IgD-negative memory B cell (primary cell): ENCODE measurements at regions not wholly inside any gene's neighbourhood (a gene's known extent, or its start where the extent isn't known, plus 50 kb on each side); places are given as distances from the start of the nearest gene placed in this dataset.

Experiments
- H3K27ac Mint-ChIP-seq, 3 donors: one replicate each; pipeline ENCODE4 v1.8.0; 2020 to 2022; ENCODE audit warnings: mild to moderate bottlenecking in 3 of 3, mixed read lengths in 3 of 3, moderate library complexity in 1 of 3
- H3K27me3 Mint-ChIP-seq: one replicate; pipeline ENCODE4 v1.8.0; 2021; ENCODE audit warnings: mixed read lengths
- H3K36me3 Mint-ChIP-seq: one replicate; pipeline ENCODE4 v1.8.0; 2020; ENCODE audit warnings: mild to moderate bottlenecking, mixed read lengths
- H3K4me1 Mint-ChIP-seq, 3 donors: one replicate each; pipeline ENCODE4 v1.8.0; 2020 to 2022; ENCODE audit warnings: mixed read lengths in 3 of 3, mild to moderate bottlenecking in 1 of 3
- H3K4me3 Mint-ChIP-seq, 4 donors: one replicate each; pipeline ENCODE4 v1.8.0; 2020 to 2022; ENCODE audit warnings: mild to moderate bottlenecking in 4 of 4, mixed read lengths in 4 of 4, moderate library complexity in 3 of 4
- H3K9me3 Mint-ChIP-seq, 3 donors: one replicate each; pipeline ENCODE4 v1.8.0; 2020 to 2021; ENCODE audit warnings: mixed read lengths in 3 of 3, mild to moderate bottlenecking in 1 of 3

DNA sequence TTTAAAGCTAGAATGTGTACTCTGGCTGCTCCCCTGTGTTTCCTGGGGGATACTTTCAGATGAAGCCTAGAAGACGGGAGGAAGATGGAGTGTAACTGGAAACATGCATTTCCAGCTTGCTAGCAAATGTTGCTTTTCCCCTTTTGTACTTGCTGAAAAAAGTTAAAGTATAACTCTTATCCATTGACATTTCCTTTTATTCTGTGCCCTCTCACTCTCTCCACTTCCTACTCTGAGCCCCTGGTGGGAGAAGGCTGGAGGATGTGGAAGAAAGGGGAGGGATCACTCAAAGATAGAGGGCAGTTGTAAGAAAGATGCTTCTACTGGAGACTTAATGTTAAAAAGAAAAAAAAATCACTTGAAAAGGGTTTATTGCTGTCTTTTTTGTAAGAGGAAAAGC lies 396.5 kb downstream of the DTHD1 start:
- H3K9me3 Mint-ChIP-seq: peaks cover 0 to 8% (median 2%) of the 10 kb centered on the region in 3 donors
- H3K4me3 Mint-ChIP-seq: no peak overlapping the region
- H3K36me3 Mint-ChIP-seq: peaks cover 2% of the 10 kb centered on the region
- no peaks in the 10 kb centered on the region for H3K27me3 Mint-ChIP-seq
- no peak overlapping the region for H3K27ac Mint-ChIP-seq
- H3K4me1 Mint-ChIP-seq: no peaks in the 10 kb centered on the region

DNA sequence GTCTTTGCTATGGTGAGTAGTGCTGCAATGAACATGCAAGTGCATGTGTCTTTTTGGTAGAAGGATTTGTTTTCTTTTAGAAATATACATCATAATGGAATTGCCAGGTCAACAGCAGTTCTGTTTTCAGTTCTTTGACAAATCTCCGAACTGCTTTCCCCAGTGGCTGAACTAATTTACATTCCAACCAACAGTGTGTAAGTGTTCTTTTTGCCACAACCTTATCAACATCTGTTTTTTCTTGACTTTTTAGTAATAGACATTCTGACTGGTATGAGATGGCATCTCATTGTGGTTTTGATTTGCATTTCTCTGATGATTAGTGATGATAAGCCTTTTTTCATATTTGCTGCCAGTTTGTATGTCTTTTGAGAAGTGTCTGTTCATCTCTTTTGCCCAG lies 406.3 kb downstream of the DTHD1 start:
- H3K27me3 Mint-ChIP-seq: no peaks in the 10 kb centered on the region
- H3K4me3 Mint-ChIP-seq: no peak overlapping the region
- peaks cover 0 to 1% (median 0%) of the 10 kb centered on the region in 3 donors for H3K4me1 Mint-ChIP-seq
- no peak overlapping the region for H3K27ac Mint-ChIP-seq
- H3K9me3 Mint-ChIP-seq: peaks cover 7 to 15% (median 11%) of the 10 kb centered on the region in 3 donors
- no peaks in the 10 kb centered on the region for H3K36me3 Mint-ChIP-seq

DNA sequence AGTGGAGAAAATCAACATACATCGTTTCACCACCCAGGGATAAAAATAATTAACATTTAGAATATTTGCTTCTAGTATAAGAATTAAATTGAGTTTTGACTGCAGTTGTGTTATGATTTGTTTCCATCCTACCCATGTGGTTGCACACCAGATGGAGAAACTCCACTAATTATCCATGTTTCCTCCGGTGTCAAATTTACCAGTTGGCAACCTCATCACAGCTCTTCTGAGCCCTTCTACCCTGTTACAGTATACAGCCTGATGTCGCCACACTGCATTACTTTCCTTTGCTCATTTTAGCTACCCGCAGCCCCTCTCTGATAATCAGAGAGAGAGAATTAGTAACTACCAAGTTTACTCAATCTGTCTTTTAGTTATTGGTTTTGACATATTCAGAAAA lies 411.2 kb downstream of the DTHD1 start:
- H3K27ac Mint-ChIP-seq: no peak overlapping the region
- no peaks in the 10 kb centered on the region for H3K36me3 Mint-ChIP-seq
- peaks cover 0 to 18% (median 11%) of the 10 kb centered on the region in 3 donors for H3K9me3 Mint-ChIP-seq
- no peaks in the 10 kb centered on the region for H3K27me3 Mint-ChIP-seq
- peaks cover 0 to 1% (median 0%) of the 10 kb centered on the region in 3 donors for H3K4me1 Mint-ChIP-seq
- H3K4me3 Mint-ChIP-seq: no peak overlapping the region

DNA sequence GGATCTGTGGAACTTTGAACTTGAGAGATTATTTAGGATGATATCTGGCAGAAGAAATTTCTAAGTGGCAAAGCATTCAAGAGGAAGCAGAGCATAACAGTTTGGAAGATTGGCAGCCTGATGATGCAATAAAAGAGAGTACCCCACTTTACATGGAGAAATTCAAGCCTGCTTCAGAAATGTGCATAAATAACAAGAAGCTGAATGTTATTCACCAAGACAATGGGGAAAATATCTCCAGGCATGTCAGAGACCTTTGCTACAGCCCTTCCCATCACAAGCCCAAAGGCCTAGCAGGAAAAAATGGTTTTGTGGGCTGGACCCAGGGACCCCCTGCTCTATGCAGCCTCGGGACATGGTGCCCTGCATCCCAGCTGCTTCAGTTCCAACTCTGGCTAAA lies 420.8 kb downstream of the DTHD1 start:
- Mint-ChIP-seq H3K27me3 (no peaks in the 10 kb centered on the region), H3K9me3 (peaks cover 4 to 12% (median 5%) of the 10 kb centered on the region in 3 donors), H3K4me3 (no peak overlapping the region), H3K36me3 (no peaks in the 10 kb centered on the region), H3K4me1 (no peaks in the 10 kb centered on the region), H3K27ac (no peak overlapping the region)

DNA sequence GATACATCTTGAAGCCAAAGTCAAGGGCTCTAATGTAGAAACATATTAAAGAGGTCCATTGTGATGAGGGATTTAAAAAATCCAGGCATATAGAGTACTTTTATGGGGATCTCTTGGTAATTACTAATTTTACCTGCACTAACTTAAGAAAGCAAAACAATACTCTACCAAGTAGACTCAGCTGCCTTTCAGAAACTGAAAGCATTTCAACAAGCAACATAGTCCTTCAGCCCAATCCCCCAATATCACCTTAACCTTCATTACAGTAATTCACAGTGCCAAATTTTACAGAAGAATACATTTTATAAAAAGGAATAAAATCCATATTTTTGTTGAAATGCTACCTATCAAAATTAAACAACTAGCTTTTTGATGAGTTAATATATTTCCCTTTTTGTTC lies 422.9 kb downstream of the DTHD1 start:
- Mint-ChIP-seq H3K4me3 (no peak overlapping the region), H3K27me3 (no peaks in the 10 kb centered on the region), H3K36me3 (no peaks in the 10 kb centered on the region), H3K4me1 (no peaks in the 10 kb centered on the region), H3K27ac (no peak overlapping the region), H3K9me3 (peaks cover 4 to 12% (median 5%) of the 10 kb centered on the region in 3 donors)

DNA sequence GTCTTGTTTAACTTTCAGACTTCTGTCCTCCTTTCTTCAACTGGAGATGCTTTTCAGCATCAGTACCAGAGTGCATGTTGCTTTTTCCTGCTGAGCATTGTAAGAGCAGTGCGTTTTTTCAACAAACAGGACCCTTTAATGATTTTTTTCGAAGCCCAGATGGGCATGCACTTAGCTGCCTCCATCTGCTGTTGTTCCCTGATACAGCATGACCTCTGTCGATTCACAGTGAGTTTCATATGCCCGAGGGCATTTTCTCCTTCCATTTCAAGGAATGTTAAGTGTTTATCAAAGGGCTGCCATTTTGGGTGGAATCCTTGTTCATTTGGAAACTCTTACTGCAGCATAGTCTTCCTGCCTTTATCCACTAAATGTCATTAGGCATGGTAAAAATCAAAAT lies 428.6 kb downstream of the DTHD1 start:
- no peaks in the 10 kb centered on the region for H3K27me3 Mint-ChIP-seq
- no peaks in the 10 kb centered on the region for H3K36me3 Mint-ChIP-seq
- no peaks in the 10 kb centered on the region for H3K4me1 Mint-ChIP-seq
- H3K27ac Mint-ChIP-seq: no peak overlapping the region
- no peak overlapping the region for H3K4me3 Mint-ChIP-seq
- H3K9me3 Mint-ChIP-seq: peaks cover 0 to under 1% (median 0%) of the 10 kb centered on the region in 3 donors

DNA sequence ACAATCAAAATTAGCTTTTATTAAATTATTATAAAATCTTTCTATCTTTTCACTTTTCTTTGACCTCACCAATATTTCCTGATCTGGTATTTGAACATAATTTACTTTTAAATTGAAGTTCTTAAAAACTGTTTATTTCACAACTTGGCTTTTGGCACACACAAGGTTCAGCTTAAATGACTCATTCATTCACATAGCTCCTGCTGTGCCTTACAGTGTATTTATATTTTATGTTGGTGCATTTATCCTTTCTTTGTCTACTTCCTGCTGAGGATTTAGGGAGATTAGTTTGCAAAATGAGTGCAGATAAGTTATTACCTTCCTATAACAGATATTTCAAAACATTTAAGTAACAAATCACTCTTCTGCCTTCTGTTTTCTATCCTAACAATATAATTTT lies 430.6 kb downstream of the DTHD1 start:
- no peak overlapping the region for H3K4me3 Mint-ChIP-seq
- no peaks in the 10 kb centered on the region for H3K4me1 Mint-ChIP-seq
- H3K27me3 Mint-ChIP-seq: no peaks in the 10 kb centered on the region

DNA sequence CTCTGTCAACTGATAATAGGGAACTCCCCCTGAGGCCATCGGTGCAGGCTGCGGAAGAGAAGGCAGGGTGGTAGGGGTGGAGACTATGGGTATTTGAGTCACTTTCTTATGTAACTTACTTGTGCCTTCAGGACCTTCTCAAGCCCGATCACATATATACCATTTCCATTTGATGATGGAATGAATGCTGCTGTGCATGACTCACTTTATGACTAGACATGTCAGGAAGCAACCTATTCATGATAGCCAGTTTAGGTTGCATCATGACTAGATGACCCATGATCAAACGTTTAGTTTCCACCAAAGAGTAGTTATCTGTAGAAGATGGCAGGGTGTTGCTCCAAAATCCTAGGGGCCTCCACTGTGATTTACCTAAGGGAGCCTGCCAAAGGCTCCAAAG lies 435.5 kb downstream of the DTHD1 start:
- H3K9me3 Mint-ChIP-seq: no peaks in the 10 kb centered on the region
- H3K27me3 Mint-ChIP-seq: no peaks in the 10 kb centered on the region
- H3K4me1 Mint-ChIP-seq: no peaks in the 10 kb centered on the region
- H3K4me3 Mint-ChIP-seq: no peak overlapping the region
- no peak overlapping the region for H3K27ac Mint-ChIP-seq
- no peaks in the 10 kb centered on the region for H3K36me3 Mint-ChIP-seq

More for the DNA sequence above, 430.6 kb downstream of the DTHD1 start:
- no peaks in the 10 kb centered on the region for H3K36me3 Mint-ChIP-seq
- no peaks in the 10 kb centered on the region for H3K9me3 Mint-ChIP-seq
- H3K27ac Mint-ChIP-seq: no peak overlapping the region

DNA sequence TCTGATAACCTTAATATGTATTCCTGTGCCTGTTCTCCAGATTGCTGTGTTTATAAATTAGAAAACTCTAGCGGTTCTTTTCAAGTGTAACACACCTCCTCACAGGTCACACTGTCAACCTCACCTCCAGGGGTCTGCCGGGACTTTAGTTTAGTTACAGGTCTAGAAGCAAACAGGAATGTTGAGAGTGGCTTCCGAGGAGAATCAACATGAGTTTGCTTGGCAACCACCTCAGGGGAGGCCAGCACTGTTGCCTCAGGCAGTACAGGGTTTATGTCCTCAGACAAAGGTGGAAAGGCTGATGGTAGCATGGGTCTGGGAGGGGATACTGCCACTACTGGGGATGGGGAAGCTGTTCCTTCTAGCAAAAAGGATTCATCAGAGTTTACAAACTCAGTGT lies 438.0 kb downstream of the DTHD1 start:
- no peak overlapping the region for H3K27ac Mint-ChIP-seq
- no peaks in the 10 kb centered on the region for H3K4me1 Mint-ChIP-seq
- H3K36me3 Mint-ChIP-seq: no peaks in the 10 kb centered on the region
- H3K4me3 Mint-ChIP-seq: no peak overlapping the region
- H3K9me3 Mint-ChIP-seq: no peaks in the 10 kb centered on the region
- H3K27me3 Mint-ChIP-seq: no peaks in the 10 kb centered on the region

DNA sequence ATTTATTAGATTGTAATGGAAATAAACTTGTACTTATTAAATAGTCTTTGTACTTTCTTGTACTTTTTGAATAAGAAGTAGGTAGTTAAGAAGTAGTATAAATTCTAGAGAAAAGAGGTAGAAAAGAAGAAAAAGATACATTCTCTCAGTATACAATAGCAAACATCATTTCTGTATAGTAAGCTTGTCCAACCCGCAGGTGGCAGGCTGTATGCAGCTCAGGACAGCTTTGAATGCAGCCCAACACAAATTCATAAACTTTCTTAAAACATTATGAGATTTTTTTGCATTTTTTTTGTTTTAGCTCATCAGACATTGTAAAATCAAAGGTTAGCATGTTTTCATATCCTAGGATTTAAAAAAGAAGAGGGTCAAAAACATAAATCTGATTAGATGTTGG lies 441.6 kb downstream of the DTHD1 start:
- Mint-ChIP-seq H3K27ac (no peak overlapping the region), H3K27me3 (no peaks in the 10 kb centered on the region), H3K4me1 (no peaks in the 10 kb centered on the region), H3K36me3 (no peaks in the 10 kb centered on the region), H3K9me3 (no peaks in the 10 kb centered on the region), H3K4me3 (no peak overlapping the region)

DNA sequence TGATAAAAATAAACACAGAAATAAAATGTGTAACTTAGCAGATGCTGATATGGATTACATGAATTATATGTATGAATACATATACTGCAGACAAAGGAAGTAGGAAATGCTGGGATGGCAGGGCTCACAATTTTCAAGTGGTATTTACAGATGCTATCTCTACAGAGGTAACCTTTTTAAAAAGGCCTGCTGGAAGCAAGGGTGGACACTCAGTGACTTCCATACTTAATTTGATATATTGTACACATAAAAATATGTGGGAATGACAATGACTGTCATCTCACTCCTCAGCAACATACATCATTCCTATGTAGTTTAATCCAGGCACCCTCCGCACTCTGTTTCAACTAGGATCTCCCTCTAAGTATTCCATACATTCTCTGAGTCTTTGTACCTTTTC lies 452.9 kb downstream of the DTHD1 start:
- H3K4me3 Mint-ChIP-seq: no peak overlapping the region
- peaks cover 2% of the 10 kb centered on the region for H3K36me3 Mint-ChIP-seq
- peaks cover 0 to 5% (median 3%) of the 10 kb centered on the region in 3 donors for H3K9me3 Mint-ChIP-seq
- H3K27me3 Mint-ChIP-seq: no peaks in the 10 kb centered on the region
- H3K4me1 Mint-ChIP-seq: no peaks in the 10 kb centered on the region
- no peak overlapping the region for H3K27ac Mint-ChIP-seq

DNA sequence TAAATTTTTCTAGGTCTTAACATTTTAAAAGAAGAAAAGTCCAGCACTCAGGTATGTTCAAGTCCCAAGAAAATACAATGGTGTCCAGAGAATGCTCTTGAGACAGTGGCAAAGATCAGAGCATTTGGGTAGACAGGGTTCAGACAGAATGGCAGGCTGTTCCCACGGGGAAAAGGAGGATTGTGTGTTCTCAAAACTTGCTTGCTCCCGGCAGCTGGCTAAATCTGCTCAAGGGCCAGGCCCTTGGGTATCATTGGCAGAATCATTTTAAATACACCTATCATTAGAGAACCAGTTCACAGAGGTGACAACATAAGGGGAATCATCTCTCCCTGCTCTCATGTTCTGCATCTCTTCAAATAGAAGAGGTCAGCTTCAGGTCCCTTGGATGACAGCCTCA lies 456.3 kb downstream of the DTHD1 start:
- no peak overlapping the region for H3K27ac Mint-ChIP-seq

DNA sequence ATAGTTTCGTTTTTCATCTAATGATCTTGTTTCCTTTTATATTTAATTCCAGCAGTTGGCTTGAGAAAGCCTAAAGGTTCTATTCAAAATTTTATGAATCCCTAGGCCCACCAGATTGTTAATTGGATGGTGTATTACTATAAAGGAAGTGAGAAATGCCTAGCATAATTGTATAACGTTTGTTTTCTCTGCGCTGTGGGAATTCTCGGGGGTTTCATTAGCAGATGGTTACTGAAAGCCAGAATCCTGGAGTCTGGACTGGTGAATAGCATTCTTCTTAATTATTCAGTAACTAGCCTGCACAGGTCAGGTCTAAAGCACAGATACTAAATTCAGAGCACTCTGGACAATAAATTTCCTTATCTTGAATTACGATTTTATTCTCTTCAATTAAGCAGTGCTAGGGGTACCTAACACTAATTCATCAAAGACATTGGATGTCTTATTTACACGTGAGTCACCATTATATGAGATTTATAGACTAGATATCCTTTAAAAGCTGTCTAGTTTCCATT lies 459.4 kb downstream of the DTHD1 start:
- Mint-ChIP-seq H3K36me3 (peaks cover 2% of the 10 kb centered on the region), H3K4me1 (no peaks in the 10 kb centered on the region), H3K27ac (no peak overlapping the region), H3K4me3 (no peak overlapping the region), H3K9me3 (peaks cover 0 to 4% (median 4%) of the 10 kb centered on the region in 3 donors), H3K27me3 (no peaks in the 10 kb centered on the region)

More for the DNA sequence above, 456.3 kb downstream of the DTHD1 start:
- Mint-ChIP-seq H3K27me3 (no peaks in the 10 kb centered on the region), H3K9me3 (no peaks in the 10 kb centered on the region), H3K4me1 (no peaks in the 10 kb centered on the region), H3K36me3 (peaks cover 2% of the 10 kb centered on the region), H3K4me3 (no peak overlapping the region)

DNA sequence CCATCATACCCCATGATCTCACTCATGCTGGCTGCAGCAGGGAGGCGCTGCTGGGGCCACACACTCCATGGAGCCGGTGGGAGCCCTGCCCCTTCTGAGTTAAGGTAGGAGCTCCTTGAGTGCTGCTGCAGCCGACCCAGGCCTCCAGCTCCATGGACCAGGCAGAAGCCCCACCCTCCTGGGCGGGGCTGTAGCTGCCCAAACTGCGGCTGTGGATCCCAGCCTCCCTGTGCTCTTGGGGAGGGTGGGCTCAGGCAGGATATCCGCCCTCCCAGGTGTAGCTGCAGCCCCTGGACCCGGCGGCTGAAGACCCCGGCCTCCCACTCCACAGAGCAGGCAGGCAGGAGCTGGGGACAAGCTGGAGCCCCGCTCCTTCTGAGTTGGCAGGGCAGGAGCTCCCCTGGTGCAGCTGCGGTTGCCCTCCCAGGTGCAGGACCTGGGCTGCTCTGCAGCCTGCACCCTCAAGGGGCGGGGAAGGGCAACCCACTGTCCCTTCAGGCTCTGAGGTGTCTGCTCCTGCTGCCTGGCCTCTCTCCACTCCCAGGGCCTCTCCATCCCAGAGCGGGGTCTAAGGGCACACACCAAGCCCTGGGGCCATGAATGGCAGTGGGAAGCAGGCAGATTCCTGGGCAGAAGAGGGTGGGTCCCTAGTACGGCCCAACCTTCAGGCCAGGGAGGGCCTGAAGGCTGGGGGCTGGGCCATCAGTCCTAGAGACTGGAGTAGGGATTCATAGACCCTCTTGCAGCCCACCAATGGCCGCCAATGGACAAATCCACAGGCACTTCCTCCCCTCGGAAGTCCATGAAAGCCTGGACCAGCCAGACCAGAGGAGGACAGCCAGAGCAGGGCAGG lies 466.1 kb downstream of the DTHD1 start:
- Mint-ChIP-seq H3K27ac (peak overlapping the region in 1 of 3 donors; percentile 80), H3K4me1 (no peaks in the 10 kb centered on the region), H3K36me3 (no peaks in the 10 kb centered on the region), H3K4me3 (peak overlapping the region in 1 of 4 donors; percentile 45), H3K27me3 (no peaks in the 10 kb centered on the region), H3K9me3 (peaks cover 0 to 4% (median 4%) of the 10 kb centered on the region in 3 donors)

DNA sequence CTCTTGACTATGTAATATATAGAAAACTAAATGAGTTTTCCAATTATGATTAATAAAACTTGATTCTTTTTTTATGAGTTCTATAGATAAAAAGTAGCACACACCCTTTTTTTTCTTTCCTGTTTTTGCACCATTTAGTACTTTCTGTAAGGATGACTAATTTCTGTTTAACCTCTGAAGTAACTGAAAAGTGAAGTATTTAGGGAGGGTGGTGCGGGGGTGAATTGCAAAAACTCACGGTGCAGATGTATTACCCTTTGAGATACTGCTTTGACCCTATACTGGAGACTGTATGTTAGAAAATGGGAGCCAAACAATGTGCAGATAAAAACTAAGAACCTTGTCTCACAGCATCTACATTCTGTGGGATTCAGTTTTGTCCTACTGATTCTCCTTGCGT lies 471.6 kb downstream of the DTHD1 start:
- no peaks in the 10 kb centered on the region for H3K4me1 Mint-ChIP-seq
- H3K9me3 Mint-ChIP-seq: peaks cover 0 to 4% (median 3%) of the 10 kb centered on the region in 3 donors
- no peak overlapping the region for H3K4me3 Mint-ChIP-seq
- H3K27ac Mint-ChIP-seq: no peak overlapping the region
- no peaks in the 10 kb centered on the region for H3K27me3 Mint-ChIP-seq
- no peaks in the 10 kb centered on the region for H3K36me3 Mint-ChIP-seq
